Trophoblast cell (in vitro differentiated cells and primary cell): ENCODE measurements at regions not wholly inside any gene's neighbourhood (a gene's known extent, or its start where the extent isn't known, plus 50 kb on each side); places are given as distances from the start of the nearest gene placed in this dataset.

Experiments
- DNase-seq, 2 donors: peaks; one replicate each; pipeline ENCODE4 v3.0.0-alpha.2; 2016
- H2AFZ ChIP-seq: 2 replicates; pipeline ENCODE4 v1.6.1; 2013; ENCODE audit warnings: low read length, moderate library complexity, mild to moderate bottlenecking; ENCODE audit not compliant: insufficient read depth, poor library complexity
- H2AK5ac ChIP-seq: 2 replicates; pipeline ENCODE4 v1.6.1; 2013; ENCODE audit warnings: mild to moderate bottlenecking, low read length
- H2BK120ac ChIP-seq: 2 replicates; pipeline ENCODE4 v1.6.1; 2013; ENCODE audit warnings: low read length, mild to moderate bottlenecking, moderate library complexity; ENCODE audit not compliant: insufficient read depth, poor library complexity
- H2BK12ac ChIP-seq: 2 replicates; pipeline ENCODE4 v1.6.1; 2013; ENCODE audit warnings: mild to moderate bottlenecking, low read length, moderate library complexity
- H2BK5ac ChIP-seq: 2 replicates; pipeline ENCODE4 v1.6.1; 2013; ENCODE audit warnings: low read length, low read depth, moderate library complexity, mild to moderate bottlenecking; ENCODE audit not compliant: poor library complexity
- H3K14ac ChIP-seq: 2 replicates; pipeline ENCODE4 v1.6.1; 2013; ENCODE audit warnings: mild to moderate bottlenecking, low read length
- H3K18ac ChIP-seq: 2 replicates; pipeline ENCODE4 v1.6.1; 2013; ENCODE audit warnings: mild to moderate bottlenecking, low read length
- H3K23ac ChIP-seq: 2 replicates; pipeline ENCODE4 v1.6.1; 2013; ENCODE audit warnings: low read length
- H3K27ac ChIP-seq: 2 replicates; pipeline ENCODE4 v1.5.1; 2013; ENCODE audit warnings: low read depth, mild to moderate bottlenecking, inconsistent platforms, low read length, moderate library complexity
- H3K27me3 ChIP-seq: 2 replicates; pipeline ENCODE4 v1.6.1; 2013; ENCODE audit warnings: inconsistent platforms, mild to moderate bottlenecking, low read length, moderate library complexity; ENCODE audit not compliant: insufficient read depth
- H3K36me3 ChIP-seq, 2 experiments: 1 replicate in 1 of 2; 2 replicates in 1 of 2; pipeline ENCODE4 v1.6.1; 2013; ENCODE audit warnings: low read length in 2 of 2, mild to moderate bottlenecking in 2 of 2, moderate library complexity in 1 of 2; ENCODE audit not compliant: insufficient read depth in 2 of 2, control insufficient read depth in 1 of 2
- H3K4ac ChIP-seq: 2 replicates; pipeline ENCODE4 v1.6.1; 2013; ENCODE audit warnings: low read depth, mild to moderate bottlenecking, low read length, moderate library complexity
- H3K4me1 ChIP-seq, 2 experiments: 1 replicate in 1 of 2; 2 replicates in 1 of 2; pipeline ENCODE4 v1.6.1; 2013; ENCODE audit warnings: low read length in 2 of 2, mild to moderate bottlenecking in 2 of 2, moderate library complexity in 1 of 2; ENCODE audit not compliant: insufficient read depth in 2 of 2, control insufficient read depth in 1 of 2
- H3K4me2 ChIP-seq: 2 replicates; pipeline ENCODE4 v1.6.1; 2013; ENCODE audit warnings: inconsistent platforms, mild to moderate bottlenecking, low read length, moderate library complexity
- H3K4me3 ChIP-seq: 2 replicates; pipeline ENCODE4 v1.5.1; 2013; ENCODE audit warnings: mild to moderate bottlenecking, low read depth, low read length, inconsistent platforms
- H3K79me1 ChIP-seq: one replicate; pipeline ENCODE4 v1.6.1; 2013; ENCODE audit warnings: low read length
- H3K79me2 ChIP-seq: 2 replicates; pipeline ENCODE4 v1.6.1; 2013; ENCODE audit warnings: low read length, mild to moderate bottlenecking; ENCODE audit not compliant: control insufficient read depth, insufficient read depth, poor library complexity
- H3K9ac ChIP-seq: 2 replicates; pipeline ENCODE4 v1.6.1; 2013; ENCODE audit warnings: mild to moderate bottlenecking, low read length
- H3K9me3 ChIP-seq: 2 replicates; pipeline ENCODE4 v1.6.1; 2013; ENCODE audit warnings: low read depth, mild to moderate bottlenecking, control low read depth, inconsistent platforms, low read length; ENCODE audit not compliant: insufficient read depth
- H4K12ac ChIP-seq: 2 replicates; pipeline ENCODE4 v1.6.1; 2013; ENCODE audit warnings: low read depth, mild to moderate bottlenecking, low read length, moderate library complexity
- H4K8ac ChIP-seq: 2 replicates; pipeline ENCODE4 v1.6.1; 2013; ENCODE audit warnings: low read depth, mild to moderate bottlenecking, low read length, moderate library complexity
- H4K91ac ChIP-seq: one replicate; pipeline ENCODE4 v1.6.1; 2013; ENCODE audit warnings: low read depth, mild to moderate bottlenecking, low read length, moderate library complexity
- WGBS: extraction: QIAGEN DNeasy Blood & Tissue Kit; methylation state at CpG from one replicate; pipeline ENCODE4 v1.1.7; 2013; ENCODE audit warnings: missing lambda C conversion rate; ENCODE audit not compliant: insufficient read length, insufficient coverage; ENCODE audit errors: extremely low coverage; 5-methylcytosine and 5-hydroxymethylcytosine counted together

DNA sequence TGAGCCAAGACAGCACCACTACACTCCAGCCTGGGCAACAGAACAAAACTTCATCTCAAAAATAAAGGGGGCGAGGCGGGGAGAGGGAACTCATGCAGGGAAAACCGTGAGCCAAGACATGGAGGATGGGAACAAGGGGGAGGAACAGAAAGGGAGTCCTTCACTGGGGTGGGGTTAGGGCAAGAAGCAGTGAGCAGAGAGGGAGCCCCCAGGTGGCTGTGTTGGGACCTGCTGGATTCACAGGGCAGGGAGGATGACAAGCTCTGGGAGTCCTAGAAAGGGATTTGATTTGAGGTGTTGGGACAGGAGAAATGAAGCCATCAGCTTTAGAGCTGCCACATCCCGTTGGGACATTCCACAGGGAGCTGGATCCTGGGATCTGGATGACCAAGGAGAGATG is 90.6 kb upstream of the TOP1 start:
- Histone ChIP-seq H3K27me3 (no peaks in the 10 kb centered on the region), H3K36me3 (no peaks in the 10 kb centered on the region), H4K8ac (no peak overlapping the region), H3K27ac (no peak overlapping the region), H3K4ac (no peak overlapping the region), H4K91ac (no peak overlapping the region), H3K14ac (no peak overlapping the region), H3K9ac (no peak overlapping the region), H3K23ac (no peak overlapping the region), H3K9me3 (no peaks in the 10 kb centered on the region), H3K18ac (no peak overlapping the region), H2BK120ac (no peak overlapping the region), H2BK12ac (no peak overlapping the region), H3K79me1 (no peaks in the 10 kb centered on the region), H2AK5ac (no peak overlapping the region), H3K4me2 (no peak overlapping the region), H2BK5ac (no peak overlapping the region), H3K4me3 (no peak overlapping the region), H3K4me1 (no peaks in the 10 kb centered on the region), H2AFZ (no peak overlapping the region), H3K79me2 (no peaks in the 10 kb centered on the region), H4K12ac (no peak overlapping the region)
- WGBS: no CpG with 5 or more reads among the region's 4 CpGs
- no peak for DNase-seq

DNA sequence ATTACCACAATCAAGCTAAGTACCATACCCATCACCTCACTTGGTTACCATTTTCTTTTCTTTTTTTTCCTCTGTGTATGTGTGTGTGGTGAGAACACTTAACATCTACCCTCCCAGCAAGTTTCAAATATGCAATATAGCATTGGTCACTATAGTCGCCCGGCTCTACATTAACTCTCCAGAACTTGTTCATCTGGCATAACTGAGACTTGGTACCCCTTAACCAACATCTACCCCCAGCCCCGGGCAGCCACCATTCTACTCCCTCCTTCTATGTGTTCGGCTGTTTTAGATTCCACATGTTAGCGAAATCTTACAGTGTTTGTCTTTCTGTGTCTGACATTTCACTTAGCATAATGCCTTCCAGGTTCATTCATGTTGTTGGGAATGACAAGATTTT is 89.0 kb upstream of the TOP1 start:
- Histone ChIP-seq H3K4me2 (no peak overlapping the region), H4K12ac (no peak overlapping the region), H3K27ac (no peak overlapping the region), H3K9ac (no peak overlapping the region), H3K23ac (no peak overlapping the region), H2BK5ac (no peak overlapping the region), H3K27me3 (no peaks in the 10 kb centered on the region), H2BK12ac (no peak overlapping the region), H3K79me1 (no peaks in the 10 kb centered on the region), H3K14ac (no peak overlapping the region), H3K9me3 (no peaks in the 10 kb centered on the region), H4K8ac (no peak overlapping the region), H3K18ac (no peak overlapping the region), H2BK120ac (no peak overlapping the region), H4K91ac (no peak overlapping the region), H3K36me3 (no peaks in the 10 kb centered on the region), H3K4me3 (no peak overlapping the region), H3K4ac (no peak overlapping the region), H2AK5ac (no peak overlapping the region), H2AFZ (no peak overlapping the region), H3K4me1 (no peaks in the 10 kb centered on the region), H3K79me2 (no peaks in the 10 kb centered on the region)
- no peak for DNase-seq
- WGBS: no CpG with 5 or more reads among the region's 5 CpGs

DNA sequence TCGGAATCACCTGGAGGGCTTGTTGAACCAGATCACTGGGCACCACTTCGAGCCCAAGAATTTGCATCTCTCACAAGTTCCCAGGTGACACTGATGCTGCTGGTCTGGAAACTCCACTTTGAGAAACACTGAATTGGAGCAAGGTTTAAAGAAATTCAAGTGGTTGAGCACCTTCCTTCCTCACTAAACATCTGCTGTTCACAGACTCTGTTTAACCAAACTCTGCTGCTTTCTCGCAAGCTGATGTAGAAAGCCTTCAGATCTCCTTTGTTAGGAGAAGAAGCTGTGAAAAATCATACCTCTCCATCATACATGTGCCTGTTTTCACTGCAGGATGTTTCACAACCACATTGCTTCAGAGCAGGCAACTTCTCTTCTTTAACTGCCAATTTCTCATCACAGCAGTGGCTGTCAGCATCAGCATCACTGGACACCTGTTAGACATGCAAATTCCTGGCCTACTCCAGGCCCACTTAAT is 87.5 kb upstream of the TOP1 start:
- no peak overlapping the region for H4K12ac ChIP-seq
- H3K79me2 ChIP-seq: no peaks in the 10 kb centered on the region
- H2BK12ac ChIP-seq: no peak overlapping the region
- no peaks in the 10 kb centered on the region for H3K27me3 ChIP-seq
- H3K36me3 ChIP-seq: no peaks in the 10 kb centered on the region
- no peak overlapping the region for H2BK5ac ChIP-seq
- no peak overlapping the region for H3K27ac ChIP-seq
- no peak overlapping the region for H3K9ac ChIP-seq
- DNase-seq: peak in 1 of 2 donors; percentile 25
- no peak overlapping the region for H3K18ac ChIP-seq
- no peaks in the 10 kb centered on the region for H3K9me3 ChIP-seq
- no peak overlapping the region for H3K4ac ChIP-seq
- no peak overlapping the region for H4K91ac ChIP-seq
- no peaks in the 10 kb centered on the region for H3K4me1 ChIP-seq
- H4K8ac ChIP-seq: no peak overlapping the region
- no peak overlapping the region for H3K4me2 ChIP-seq
- H3K79me1 ChIP-seq: no peaks in the 10 kb centered on the region
- no peak overlapping the region for H3K14ac ChIP-seq
- no peak overlapping the region for H2BK120ac ChIP-seq
- WGBS: no CpG with 5 or more reads among the region's 3 CpGs
- no peak overlapping the region for H2AFZ ChIP-seq
- no peak overlapping the region for H3K23ac ChIP-seq
- H2AK5ac ChIP-seq: no peak overlapping the region
- H3K4me3 ChIP-seq: no peak overlapping the region

DNA sequence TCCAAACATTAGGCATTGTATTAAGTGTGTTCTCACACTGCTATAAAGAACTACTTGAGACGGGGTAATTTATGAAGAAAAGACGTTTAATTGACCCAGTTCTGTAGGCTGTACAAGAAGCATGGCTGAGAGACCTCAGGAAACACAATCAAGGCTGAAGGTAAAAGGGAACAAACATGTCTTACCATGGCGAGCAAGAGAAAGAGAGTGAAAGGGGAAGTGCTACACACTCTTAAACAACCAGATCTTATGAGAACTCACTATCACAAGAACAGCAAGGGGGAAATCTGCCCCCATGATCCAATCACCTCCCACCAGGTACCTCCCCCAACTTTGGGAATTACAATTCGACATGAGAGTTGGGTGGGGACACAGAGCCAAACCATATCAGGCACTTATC is 86.6 kb upstream of the TOP1 start:
- H3K4ac ChIP-seq: no peak overlapping the region
- no CpG with 5 or more reads among the region's 4 CpGs for WGBS
- no peaks in the 10 kb centered on the region for H3K4me1 ChIP-seq

More for the DNA sequence above, 86.6 kb upstream of the TOP1 start:
- Histone ChIP-seq H3K36me3 (no peaks in the 10 kb centered on the region), H2BK12ac (no peak overlapping the region), H3K4me3 (no peak overlapping the region), H3K4me2 (no peak overlapping the region), H3K79me2 (no peaks in the 10 kb centered on the region), H3K27ac (no peak overlapping the region), H3K9ac (no peak overlapping the region), H3K9me3 (no peaks in the 10 kb centered on the region), H2BK5ac (no peak overlapping the region), H3K18ac (no peak overlapping the region), H3K27me3 (no peaks in the 10 kb centered on the region), H2AFZ (no peak overlapping the region), H2AK5ac (no peak overlapping the region), H4K91ac (no peak overlapping the region), H4K12ac (no peak overlapping the region), H4K8ac (no peak overlapping the region), H3K79me1 (no peaks in the 10 kb centered on the region), H2BK120ac (no peak overlapping the region), H3K23ac (no peak overlapping the region), H3K14ac (no peak overlapping the region)
- DNase-seq: no peak
